ENCODE measurements at regions not wholly inside any gene's neighbourhood (a gene's known extent, or its start where the extent isn't known, plus 50 kb on each side); places are given as distances from the start of the nearest gene placed in this dataset.

DNA sequence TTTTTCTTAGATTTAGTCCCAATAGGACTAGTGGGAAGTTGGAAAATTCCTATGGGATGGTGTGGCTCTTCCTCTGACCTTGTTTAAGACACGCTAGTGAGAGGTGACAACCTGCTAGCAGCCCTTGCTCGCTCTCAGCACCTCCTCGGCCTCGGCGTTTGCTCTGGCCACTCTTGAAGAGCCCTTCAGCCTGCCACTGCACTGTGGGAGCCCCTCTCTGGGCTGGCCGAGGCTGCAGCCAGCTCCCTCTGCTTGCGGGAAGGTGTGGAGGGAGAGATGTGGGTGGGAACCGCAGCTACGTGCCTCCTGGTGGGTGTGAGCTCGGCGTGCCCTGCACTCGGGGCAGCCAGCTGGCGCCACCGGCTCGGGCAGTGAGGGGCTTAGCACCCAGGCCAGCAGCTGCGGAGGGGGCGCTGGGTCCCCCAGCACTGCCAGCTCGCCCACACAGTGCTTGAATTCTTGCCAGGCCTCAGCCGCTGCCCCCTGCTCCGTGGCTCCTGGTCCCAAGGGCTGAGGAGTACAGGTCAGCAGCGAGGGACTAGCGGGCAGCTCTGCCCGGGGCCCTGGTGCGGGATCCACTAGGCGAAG lies 254.5 kb upstream of the ANKRD55 start:
- no peak for DNase-seq (ENCODE audit: low read depth in 2 of 2)

DNA sequence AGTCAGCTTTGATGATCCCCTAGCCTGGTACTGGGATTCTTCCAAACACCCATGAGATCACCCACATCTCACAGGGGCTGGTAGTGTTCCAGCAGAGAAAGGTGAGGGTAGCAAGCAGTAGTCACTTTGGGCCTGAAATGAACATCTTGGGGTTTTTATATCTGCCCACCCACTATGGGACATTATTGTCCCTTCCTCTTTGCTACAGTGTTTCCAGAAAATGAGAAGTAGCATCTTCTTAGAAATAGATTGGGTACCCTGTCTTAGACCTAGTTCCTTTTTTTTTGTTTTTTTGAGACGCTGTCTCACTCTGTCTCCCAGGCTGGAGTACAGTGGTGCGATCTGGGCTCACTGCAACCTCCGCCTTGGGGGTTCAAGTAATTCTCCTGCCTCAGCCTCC lies 249.2 kb upstream of the ANKRD55 start:
- no peak for DNase-seq (ENCODE audit: low read depth in 2 of 2)

DNA sequence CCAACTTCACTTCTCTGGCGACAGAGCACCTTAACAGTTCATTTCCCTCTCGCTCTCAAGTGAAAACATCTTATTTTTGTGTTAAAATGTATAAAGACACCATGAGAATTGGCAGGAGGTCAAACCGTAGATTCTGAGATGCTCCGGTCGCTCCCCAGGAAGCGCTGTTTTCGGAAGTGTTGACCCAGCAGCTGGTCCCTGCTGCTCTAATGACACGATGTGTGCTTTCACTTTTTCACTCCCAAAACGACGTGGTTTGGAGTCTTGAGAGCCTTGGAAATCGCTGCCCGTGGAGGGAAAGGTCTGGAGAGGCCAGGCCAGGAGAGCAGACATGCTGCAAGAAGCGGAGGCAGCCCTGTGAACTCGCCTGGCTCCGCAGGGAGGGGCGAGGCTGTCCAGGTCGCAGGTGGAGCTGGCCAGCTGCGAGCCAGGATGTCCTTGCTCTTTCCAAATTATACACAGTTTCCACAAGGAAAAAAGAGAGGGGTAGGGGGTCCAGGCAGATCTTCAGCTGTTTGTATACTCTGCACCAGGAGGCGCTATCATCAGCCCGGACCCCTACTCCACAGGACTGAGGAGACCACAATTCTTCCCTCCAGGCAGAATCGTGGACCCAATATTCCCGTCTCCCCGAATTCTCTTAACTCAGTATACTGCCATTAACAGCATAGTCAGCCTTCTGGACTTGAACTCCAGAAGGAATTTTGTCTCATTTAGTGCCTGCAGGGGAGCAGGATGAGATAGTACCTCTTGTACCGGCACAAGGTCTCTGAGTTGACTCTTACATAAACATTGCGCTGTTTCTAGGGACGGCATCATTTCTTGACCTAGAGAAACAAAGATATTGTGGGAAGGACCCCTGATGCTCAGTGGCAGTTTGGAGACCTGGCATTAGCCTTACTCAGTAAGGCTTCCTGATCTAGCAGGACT lies 248.6 kb upstream of the ANKRD55 start:
- peak; percentile 24 to 64 for DNase-seq (ENCODE audit: low read depth in 2 of 2)

DNA sequence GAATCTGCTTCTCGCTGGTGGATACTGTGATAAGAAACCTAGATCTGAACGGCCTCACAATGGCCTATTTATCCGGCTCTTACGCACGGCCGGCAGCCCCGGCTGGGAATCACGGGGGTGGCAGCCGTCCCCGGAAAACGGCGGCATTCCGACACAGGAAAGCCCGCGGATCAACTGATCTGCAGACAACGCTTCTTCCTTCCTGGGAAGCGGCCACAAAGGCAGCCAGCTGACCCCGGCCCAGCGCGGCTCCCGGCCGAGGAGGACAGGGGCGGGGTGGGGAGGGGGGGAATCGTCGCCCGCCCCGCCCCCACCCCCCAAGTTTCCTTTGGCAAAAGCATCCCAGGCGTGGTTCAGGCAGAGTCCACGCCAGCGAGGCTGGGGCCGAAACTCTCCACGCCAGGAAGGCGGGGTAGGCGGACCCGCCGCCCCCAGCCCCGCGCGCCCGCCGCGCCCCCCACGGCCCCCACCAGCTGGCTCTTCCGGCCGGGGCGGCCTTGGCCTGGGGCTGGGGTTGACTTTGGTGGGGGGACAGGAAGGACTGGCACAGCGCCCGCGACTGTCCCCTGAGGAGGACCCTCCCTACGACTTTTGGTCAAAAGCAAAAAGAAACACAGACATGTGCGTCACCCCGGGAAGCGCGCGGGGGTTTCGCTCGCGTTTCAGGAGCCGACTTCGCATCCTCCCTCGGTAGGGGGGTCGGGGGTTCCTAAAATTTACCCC lies 247.7 kb upstream of the ANKRD55 start:
- peak; percentile 47 to 73 for DNase-seq (ENCODE audit: low read depth in 2 of 2)

DNA sequence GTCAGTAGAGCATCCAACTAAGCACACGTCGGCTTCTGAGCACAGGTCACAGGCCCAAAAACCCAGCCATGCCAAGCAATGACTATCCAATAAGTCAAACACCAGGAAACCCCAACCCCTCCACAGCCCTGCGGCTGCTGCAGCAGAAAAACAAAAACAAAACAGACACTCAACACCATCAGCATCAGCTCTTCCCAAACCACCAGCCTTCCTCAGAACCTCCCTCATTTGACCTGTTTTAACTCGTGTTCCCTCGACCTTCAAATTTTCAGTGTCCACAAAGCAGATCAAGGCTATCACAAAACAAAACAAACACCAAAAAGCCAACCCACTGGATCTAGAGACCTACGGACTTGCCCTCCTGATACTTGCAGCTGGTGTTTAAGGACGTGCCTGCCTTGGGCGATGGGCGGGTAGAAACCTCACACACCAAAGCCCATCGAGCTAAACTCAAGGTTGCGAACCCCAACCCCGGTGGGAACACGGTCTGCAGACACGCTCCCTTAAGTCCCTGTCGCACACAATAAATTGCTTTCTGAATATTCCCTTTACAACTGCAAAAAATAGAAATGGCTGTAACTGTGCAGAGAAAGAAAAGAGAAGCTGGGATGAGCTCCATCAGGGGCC lies 247.1 kb upstream of the ANKRD55 start:
- DNase-seq (ENCODE audit: low read depth in 2 of 2): peak in 1 of 2 donors; percentile 3

DNA sequence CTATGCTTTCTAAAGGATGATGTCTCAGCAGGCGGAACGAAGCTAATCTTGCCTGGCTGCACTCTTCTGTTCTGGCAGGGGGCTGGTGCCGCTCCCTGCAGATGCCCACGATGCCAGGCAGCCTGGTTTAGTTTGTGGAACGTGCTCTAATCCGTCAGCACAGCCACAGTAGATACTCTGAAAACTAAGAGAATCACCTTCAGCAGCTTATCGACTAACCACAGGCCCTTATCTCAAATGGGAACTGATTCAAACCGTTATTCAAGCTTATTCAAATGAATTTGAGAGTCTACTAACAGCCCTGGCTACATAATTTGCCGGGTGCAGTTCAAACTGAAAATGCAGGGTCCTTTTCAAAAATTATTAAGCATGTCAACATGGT lies 246.6 kb upstream of the ANKRD55 start:
- no peak for DNase-seq (ENCODE audit: low read depth in 2 of 2)

DNA sequence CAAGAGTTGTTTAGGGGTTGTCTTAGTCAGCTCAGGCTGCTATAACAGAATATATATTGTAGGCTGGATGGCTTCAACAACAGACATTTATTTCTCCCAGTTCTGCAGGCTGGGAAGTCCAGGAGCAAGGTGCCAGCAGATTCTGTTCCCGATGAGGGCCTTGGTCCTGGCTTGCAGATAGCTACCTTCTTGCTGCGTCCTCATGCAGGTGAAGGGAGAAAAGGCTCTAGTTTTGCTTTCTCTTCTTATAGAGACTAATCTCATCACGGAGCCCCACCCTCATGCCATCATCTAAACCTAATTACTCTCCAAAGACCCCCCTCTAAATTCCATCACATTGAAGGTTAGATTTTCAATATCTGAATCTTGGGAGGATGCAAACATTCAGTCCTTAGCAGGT lies 246.0 kb upstream of the ANKRD55 start:
- DNase-seq (ENCODE audit: low read depth in 2 of 2): no peak

DNA sequence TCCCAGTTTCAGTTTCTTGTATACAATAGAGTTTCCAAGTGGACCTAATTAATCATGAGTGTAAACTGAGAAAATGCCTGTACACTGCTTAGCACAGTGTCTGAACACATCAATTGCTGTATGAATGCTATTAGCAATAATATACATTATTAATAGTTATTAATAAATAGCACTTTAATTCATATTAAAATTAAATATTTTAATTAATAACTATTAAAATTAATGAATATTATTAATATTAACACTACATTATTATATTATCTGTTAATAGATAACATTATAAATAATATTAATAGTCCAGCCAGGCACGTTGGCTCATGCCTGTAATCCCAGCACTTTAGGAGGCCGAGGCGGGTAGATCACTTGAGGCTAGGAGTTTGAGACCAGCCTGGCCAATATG lies 244.9 kb upstream of the ANKRD55 start:
- no peak for DNase-seq (ENCODE audit: low read depth in 2 of 2)

DNA sequence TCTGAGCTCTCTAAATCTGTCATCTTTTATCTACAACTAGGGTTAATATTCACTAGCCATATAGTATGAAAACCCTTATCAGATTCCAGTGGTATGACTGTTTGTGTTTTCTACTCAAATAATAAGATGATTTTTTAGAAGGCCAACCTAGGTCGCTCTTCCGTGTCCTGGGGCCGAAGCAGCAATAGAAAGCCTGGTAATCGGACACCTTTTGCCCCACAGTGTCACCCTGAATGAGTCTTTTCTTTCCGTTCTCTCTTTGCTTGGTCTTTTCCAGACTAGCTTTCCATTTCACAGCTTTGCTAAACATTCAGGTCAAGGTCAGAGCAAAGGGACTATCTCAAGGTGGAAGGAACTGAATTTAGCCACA lies 243.3 kb upstream of the ANKRD55 start:
- no peak for DNase-seq (ENCODE audit: low read depth in 2 of 2)

DNA sequence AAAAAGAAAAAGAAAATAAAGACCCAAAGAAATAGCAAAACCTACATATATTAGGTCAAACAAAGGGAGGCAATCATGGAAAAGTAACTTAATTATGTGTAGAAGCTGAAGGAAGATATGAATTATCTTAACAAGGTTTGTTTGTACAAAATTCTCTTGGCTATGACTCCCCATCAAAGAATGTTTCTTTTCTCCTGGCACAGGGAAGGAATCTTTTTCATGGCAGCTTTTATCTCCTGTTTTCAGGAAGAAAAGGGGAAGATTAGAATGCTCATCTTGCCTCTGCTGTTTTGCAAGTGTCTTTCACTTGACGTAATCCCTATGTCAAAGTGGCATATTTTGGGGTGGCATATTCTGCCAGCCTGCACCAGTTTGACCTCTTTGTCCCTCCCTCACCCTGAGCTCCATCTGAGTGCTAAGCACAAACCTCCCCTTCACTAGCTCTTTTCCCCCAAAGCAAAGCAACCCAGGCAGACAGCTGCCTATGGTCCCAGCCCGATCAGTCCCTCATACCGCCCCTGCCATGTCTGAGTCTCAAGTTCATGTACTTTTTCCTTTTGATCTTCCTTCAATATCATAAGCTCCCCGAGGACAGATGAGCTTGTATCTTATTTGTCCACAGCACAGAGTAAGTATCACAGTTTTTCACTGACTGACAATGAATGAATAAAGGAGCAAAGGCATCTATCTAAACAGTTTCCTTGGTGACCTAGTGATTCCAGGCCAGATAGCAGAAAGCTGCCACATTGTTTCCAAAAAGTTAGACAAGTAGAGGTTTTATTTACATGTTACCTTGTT lies 242.8 kb upstream of the ANKRD55 start:
- no peak for DNase-seq (ENCODE audit: low read depth in 2 of 2)

DNA sequence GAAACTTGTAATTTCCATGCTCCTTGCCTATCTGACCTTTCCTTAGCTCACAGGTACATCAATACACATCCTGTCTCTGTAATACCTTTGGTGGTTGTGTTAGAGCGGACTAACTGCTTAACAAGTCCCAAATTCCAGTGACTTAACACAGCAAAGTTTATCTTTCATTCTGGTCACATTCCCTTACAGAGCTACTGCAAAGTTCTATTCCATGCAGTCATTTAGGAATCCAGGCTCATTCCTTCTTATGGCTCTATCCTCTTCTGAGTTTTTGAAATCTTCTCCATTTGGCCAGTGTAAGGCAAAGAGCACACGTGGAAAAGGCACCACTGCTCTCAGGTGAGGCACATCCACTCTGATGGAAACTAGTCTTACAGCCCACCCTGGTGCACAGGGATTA lies 238.6 kb upstream of the ANKRD55 start:
- no peak for DNase-seq (ENCODE audit: low read depth in 2 of 2)

DNA sequence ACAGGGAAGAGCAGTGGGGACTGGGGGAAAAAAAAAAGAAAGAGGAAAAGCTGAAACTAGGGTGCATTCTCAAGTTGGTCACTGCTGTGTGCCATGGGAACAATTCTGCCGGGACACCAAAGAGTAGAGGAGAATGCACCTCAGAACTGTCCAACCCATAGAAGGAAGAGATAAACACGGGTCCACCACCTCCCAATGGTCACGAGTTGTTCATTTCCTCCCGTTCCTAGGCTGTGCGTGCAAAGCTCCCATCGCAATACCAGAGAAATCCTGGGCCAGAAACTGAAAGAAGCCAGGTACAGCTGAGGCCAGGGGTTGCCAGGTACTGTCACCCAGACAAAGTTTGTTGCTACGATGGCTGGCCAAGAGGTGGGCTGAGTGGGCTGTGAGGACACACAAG lies 236.9 kb upstream of the ANKRD55 start:
- DNase-seq (ENCODE audit: low read depth in 2 of 2): peak in 1 of 2 donors; percentile 57

DNA sequence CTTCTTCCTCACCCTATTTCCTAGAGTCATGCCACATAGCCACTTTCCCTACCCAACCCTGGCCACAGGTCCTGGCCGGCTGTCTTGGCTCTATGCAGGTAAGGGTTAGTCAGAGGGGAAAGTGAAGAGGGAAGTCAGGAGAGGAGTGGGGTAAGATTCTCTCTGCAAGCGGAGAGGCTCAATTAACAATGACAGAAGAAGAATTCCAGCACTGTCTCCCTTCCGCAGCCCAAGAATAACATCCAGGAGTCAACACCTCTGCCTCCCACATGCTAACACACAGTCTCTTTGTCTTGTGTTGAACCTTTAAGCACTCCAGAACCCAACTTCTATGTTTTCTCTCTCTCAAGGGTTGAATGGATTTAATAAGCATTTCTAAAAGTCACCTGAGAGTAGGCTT lies 235.1 kb upstream of the ANKRD55 start:
- DNase-seq (ENCODE audit: low read depth in 2 of 2): no peak

DNA sequence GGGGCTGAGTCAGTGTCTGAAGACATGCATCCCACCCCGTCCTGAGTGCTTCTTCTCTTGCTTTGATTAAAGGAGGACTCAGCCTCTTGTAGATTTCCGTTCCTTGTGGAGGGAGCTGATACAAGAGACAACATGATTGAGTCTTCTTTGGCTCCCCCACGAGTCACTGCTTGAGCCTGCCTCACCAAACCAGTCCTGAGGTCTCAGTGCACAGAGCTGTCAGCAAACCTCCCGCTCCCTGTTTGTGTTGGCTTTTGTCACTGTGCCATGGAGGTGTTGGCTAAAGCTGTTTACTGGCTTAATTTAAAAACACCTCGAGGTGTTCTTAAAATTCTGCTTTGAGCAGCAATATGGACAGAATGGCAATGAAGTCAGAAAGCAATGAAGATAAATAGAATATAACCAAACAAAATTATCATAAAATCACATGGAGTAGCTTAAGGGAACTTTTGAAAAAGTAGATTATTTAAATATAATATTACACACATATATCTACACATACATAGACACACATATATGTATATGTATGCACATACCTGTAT lies 234.1 kb upstream of the ANKRD55 start:
- DNase-seq (ENCODE audit: low read depth in 2 of 2): no peak

DNA sequence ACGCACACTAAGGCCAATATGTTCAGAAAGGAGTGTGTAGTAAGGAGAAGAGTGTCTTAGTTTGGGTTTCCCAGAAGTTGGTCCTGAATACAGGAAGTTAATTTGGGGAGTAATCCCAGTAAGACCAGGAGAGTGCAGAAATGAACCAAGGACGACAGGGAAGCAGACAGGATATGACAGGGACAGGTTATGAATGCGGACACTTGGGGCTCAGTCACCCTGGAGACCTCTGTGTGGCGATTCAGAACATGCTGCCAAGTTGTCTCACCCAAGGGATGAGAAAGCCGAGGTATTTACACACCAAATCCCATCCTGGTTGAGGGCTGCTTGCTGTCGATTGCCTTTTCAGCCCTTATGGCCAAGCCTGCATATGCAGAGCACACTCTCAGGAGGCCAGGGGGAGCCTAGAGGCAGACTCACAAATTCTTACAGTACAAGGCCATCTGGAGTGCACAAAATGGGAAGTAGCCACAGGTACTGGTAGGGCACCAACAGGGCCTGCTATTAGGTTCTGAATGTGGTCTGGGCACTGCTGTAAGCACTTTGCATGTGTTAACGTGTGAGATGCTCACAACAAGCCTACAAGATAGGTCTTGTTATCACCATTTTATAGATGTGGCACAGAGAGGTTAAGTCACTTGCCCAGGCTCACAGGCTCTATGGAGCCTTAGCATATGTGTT lies 233.1 kb upstream of the ANKRD55 start:
- DNase-seq (ENCODE audit: low read depth in 2 of 2): peak in 1 of 2 donors; percentile 30

DNA sequence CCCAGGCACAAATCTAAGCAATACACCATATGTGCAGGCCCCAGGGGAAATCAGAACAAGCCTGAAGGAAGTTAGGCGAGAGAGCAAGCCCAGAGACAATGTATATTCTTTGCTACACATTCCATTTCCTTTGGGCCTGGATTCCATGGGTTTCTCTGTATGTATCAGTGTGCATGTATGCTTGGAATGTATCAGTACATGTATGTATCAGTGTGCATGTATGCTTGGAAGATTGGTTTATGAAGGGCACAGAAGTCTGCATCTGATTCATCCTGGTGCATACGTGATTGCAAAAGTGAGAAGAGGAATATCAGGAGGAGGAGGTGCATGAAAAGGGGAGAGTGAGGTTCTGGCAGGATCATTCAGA lies 232.6 kb upstream of the ANKRD55 start:
- DNase-seq (ENCODE audit: low read depth in 2 of 2): no peak

DNA sequence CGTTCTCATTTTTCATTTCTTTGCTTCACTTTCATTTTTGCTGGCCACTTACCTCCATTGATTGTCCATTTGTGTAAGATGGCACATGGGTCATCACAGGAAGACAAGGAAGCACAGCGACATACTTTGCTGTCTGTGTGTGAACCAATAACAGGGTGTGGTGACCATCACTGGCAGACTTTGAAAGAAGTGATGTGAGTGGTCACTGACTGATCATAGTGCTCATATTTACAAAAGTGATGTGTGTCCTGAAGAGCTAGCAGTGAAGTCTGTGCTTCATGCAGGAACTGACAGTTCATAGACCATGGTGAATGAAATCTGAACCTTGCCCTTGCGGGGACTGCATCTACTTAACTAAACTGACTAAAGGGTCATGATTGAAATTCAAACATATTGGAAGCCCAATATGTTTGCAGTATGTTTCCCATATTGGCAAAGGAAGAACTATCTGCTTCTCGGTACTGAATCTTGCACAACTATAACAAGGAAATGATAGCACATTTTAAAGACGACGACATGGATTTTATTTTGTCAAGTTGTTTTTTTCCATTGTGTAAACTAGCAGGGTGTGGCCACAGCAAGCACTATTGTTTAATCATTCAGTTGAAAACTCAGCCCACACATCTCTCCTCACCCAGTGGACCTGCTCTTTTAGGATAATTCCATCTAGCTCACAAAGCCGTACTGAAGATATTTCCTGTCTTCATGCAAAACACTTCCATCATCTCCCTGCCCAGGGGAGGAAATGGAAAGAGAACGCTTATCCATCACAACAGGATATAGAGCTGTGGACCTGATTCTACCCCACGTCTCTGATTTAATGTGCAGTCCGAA lies 232.0 kb upstream of the ANKRD55 start:
- DNase-seq (ENCODE audit: low read depth in 2 of 2): peak in 1 of 2 donors; percentile 90

DNA sequence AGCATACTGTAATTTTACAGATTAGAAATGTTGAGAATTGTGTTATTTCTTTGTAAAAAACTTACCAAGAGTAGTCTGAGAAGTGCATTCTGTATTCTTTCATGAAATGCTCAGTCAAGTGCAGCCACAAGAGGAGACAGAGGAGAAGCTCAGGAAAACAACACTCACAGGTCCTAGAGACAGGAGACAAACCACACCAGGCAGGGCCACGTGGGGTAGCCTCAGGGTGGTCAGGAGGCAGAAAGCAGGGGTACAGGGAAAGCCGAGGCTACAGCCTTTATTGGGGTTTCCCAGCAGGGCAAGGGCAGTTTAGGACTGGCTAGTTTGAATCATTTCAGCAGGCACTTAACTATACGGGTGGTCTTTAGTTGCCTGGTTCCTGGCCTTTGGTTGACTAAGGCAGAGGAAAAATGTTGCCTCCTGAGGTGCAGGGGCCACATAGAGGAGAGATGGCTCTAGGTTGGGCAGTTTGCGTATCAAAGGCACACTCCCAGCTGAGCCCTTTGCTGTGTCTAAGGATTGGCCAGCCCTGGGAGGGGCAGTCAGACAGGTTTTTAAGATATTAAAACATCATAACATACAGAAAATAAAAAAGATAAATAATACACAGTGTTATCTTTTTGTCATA lies 230.9 kb upstream of the ANKRD55 start:
- no peak for DNase-seq (ENCODE audit: low read depth in 2 of 2)

DNA sequence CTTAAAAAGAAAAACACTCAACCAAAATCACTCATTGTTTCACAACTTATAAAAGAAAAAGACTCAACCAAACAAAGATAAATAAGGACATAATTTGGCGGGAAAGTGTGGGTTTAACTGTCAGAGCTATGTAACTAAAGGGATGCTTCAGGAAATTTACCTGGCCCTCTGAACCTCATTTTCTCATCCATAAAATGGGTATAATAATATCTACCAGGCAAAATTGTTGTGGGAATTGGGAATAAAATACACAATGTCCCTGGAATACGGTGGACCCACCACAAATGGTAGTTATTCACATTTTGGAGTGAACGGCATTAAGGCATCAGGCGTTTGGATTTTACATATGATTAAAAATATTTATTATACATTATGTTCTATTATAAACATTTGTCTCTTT lies 228.5 kb upstream of the ANKRD55 start:
- no peak for DNase-seq (ENCODE audit: low read depth in 2 of 2)
